Small intestine (tissue), 7 donors: ENCODE measurements at regions not wholly inside any gene's neighbourhood (a gene's known extent, or its start where the extent isn't known, plus 50 kb on each side); places are given as distances from the start of the nearest gene placed in this dataset.
A peak's percentile ranks its signal among the peaks of the same experiment; 100 is the strongest.

ENCODE experiments used
- DNase-seq, 2 donors: peaks; one replicate each; pipeline versions ENCODE4 v3.0.0 to v3.0.0-alpha.2; 2013
- FAIRE-seq: peaks from 2 replicates; lab custom pipeline; 2012; peaks lifted over from hg19 to GRCh38; lab: Jason Lieb, UNC
- H3K27ac ChIP-seq, 3 donors: one replicate each; pipeline ENCODE4 v1.5.1; 2013; ENCODE audit warnings: low read length in 2 of 3, mild to moderate bottlenecking in 2 of 3, control low read depth in 1 of 3, inconsistent platforms in 1 of 3, low read depth in 1 of 3, moderate library complexity in 1 of 3
- H3K27me3 ChIP-seq, 3 donors: one replicate each; pipeline ENCODE4 v1.6.1; 2013; ENCODE audit warnings: low read length in 3 of 3, inconsistent platforms in 1 of 3; ENCODE audit not compliant: control insufficient read depth in 3 of 3, insufficient read depth in 3 of 3
- H3K36me3 ChIP-seq, 3 donors: one replicate each; pipeline ENCODE4 v1.6.1; 2013; ENCODE audit warnings: low read length in 3 of 3, inconsistent platforms in 1 of 3, low read depth in 1 of 3, mild to moderate bottlenecking in 1 of 3, moderate library complexity in 1 of 3; ENCODE audit not compliant: control insufficient read depth in 3 of 3, insufficient read depth in 2 of 3
- H3K4me1 ChIP-seq, 3 donors: one replicate each; pipeline ENCODE4 v1.6.1; 2013; ENCODE audit warnings: low read length in 2 of 3, inconsistent platforms in 1 of 3, low read depth in 1 of 3, mild to moderate bottlenecking in 1 of 3, moderate library complexity in 1 of 3; ENCODE audit not compliant: control insufficient read depth in 3 of 3, insufficient read depth in 2 of 3
- H3K4me3 ChIP-seq, 3 donors: one replicate each; pipeline ENCODE4 v1.5.1; 2013; ENCODE audit warnings: low read length in 3 of 3, control low read depth in 1 of 3, inconsistent platforms in 1 of 3, low read depth in 1 of 3, mild to moderate bottlenecking in 1 of 3, moderate library complexity in 1 of 3
- H3K9me3 ChIP-seq, 2 donors: one replicate each; pipeline ENCODE4 v1.6.1; 2013; ENCODE audit warnings: low read depth in 1 of 2, low read length in 1 of 2; ENCODE audit not compliant: control insufficient read depth in 2 of 2, insufficient read depth in 1 of 2
- WGBS, 3 donors: extraction: QIAGEN DNeasy Blood & Tissue Kit; methylation state at CpG; one replicate each; pipeline ENCODE4 v1.1.7; 2013; 5-methylcytosine and 5-hydroxymethylcytosine counted together
- donor health status: healthy with polysubstance abuse.
- donor health status: control.
- donor health status: control.
- donor health status: Bipolar disorder and iron deficiency.
- donor health status: healthy.

GRCh38 chr5:73280821-73281746 is 108.1 kb downstream of the TMEM174 start:
- FAIRE-seq, result no peak
- H3K4me3 ChIP-seq, result no peak overlapping the region
- no peaks in the 10 kb centered on the region for H3K4me1 ChIP-seq
- peak in 1 of 2 donors; percentile 67 for DNase-seq
- H3K9me3 ChIP-seq, result peaks cover 0 to 1% of the 10 kb centered on the region in 2 donors
- no peaks in the 10 kb centered on the region for H3K36me3 ChIP-seq
- H3K27ac ChIP-seq, result no peak overlapping the region
- 29 to 43% (median 31%) methylated on average over 20 of the region's 20 CpGs for WGBS, 3 donors
- H3K27me3 ChIP-seq, result peaks cover 0 to 39% (median 3%) of the 10 kb centered on the region in 3 donors

DNA sequence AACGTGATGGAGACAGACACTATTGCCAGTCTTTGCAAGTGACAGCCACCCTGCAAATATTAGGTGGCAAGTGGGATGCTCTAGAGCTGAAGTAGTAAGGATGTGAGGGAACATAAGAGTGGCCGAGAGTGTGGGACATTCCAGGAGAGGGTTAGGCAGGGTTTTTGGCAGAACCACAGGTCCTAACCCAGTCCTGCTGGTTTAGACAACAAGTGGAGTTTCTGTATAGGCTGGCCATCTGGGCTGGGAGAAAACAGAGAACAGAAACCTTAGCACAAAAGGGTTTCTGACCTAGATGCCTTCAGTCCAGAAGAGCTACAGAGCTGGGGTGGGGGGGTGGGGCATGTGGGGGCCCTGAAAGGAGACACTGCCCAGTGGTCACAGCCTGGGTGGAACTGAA is 107.4 kb downstream of the TMEM174 start:
- DNase-seq (no peak), FAIRE-seq (no peak)
- Histone ChIP-seq H3K27ac (no peak overlapping the region), H3K9me3 (peaks cover 0 to 2% of the 10 kb centered on the region in 2 donors), H3K27me3 (peaks cover 0 to 43% (median 3%) of the 10 kb centered on the region in 3 donors), H3K4me3 (no peak overlapping the region), H3K36me3 (no peaks in the 10 kb centered on the region), H3K4me1 (no peaks in the 10 kb centered on the region)
- 70 to 77% (median 72%) methylated on average over 2 of the region's 2 CpGs for WGBS, 3 donors

GRCh38 chr5:73279805-73280204 is 106.8 kb downstream of the TMEM174 start:
- peaks cover 0 to 47% (median 5%) of the 10 kb centered on the region in 3 donors for H3K27me3 ChIP-seq
- DNase-seq, result no peak
- no peak for FAIRE-seq
- H3K9me3 ChIP-seq, result peaks cover 0 to 2% of the 10 kb centered on the region in 2 donors
- H3K36me3 ChIP-seq, result no peaks in the 10 kb centered on the region
- 61 to 73% (median 69%) methylated on average over 1 of the region's 1 CpG for WGBS, 3 donors
- no peak overlapping the region for H3K27ac ChIP-seq
- H3K4me1 ChIP-seq, result no peaks in the 10 kb centered on the region
- no peak overlapping the region for H3K4me3 ChIP-seq

DNA sequence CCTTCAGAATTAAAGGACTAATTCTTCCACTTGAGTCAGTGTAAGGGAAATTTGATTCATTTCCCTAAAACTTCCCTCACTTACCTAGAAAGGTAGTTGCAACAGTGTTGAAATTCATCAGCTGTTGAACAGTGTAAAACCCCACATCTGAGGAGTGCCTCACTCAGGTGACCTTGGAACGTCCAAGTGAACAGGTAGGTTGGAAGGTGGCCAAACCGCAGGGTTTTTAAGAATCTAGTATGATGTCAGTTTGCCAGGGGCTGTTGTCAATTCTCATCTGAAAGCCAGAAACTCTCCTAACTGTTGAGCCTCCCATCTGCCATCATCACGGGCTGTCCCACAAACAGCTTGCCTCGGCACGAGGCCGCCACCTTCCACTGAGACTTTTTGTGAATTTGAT is 105.7 kb downstream of the TMEM174 start:
- 48 to 78% (median 74%) methylated on average over 6 of the region's 6 CpGs for WGBS, 3 donors
- H3K27me3 ChIP-seq, result peaks cover 0 to 48% (median 2%) of the 10 kb centered on the region in 3 donors
- no peaks in the 10 kb centered on the region for H3K36me3 ChIP-seq
- peak in 1 of 2 donors; percentile 6 for DNase-seq
- FAIRE-seq, result no peak
- H3K9me3 ChIP-seq, result peaks cover 0 to 2% of the 10 kb centered on the region in 2 donors
- no peaks in the 10 kb centered on the region for H3K4me1 ChIP-seq
- H3K27ac ChIP-seq, result no peak overlapping the region
- no peak overlapping the region for H3K4me3 ChIP-seq

- peaks cover 0 to 41% (median 4%) of the 10 kb centered on the region in 3 donors for H3K27me3 ChIP-seq
- 64 to 78% (median 76%) methylated on average over 15 of the region's 15 CpGs for WGBS, 3 donors
- peaks cover 0 to 2% of the 10 kb centered on the region in 2 donors for H3K9me3 ChIP-seq
- no peaks in the 10 kb centered on the region for H3K36me3 ChIP-seq
- no peak overlapping the region for H3K4me3 ChIP-seq
- no peaks in the 10 kb centered on the region for H3K4me1 ChIP-seq
- DNase-seq, result no peak
- H3K27ac ChIP-seq, result no peak overlapping the region
- FAIRE-seq, result no peak
These were observed 102.1 kb downstream of the TMEM174 start for GRCh38 chr5:73274881-73275663.

DNA sequence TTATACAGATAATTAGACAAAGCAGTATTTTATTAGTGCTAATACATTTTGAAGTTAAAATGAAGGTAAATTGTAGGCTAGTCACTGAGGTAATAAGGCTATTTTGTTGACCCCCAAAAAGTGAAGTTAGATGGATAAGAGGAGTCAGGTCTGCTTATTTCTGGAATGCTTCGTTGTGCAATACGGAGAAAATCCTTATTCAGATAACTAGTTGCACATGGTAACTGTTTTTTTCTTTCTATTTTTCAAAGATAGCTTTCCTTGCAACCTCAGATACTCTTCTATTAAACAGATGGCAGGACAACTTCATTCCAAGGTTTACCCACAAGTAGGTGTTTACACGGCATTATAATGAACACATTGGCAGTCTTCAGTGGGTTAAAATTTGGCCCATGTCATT is 101.1 kb downstream of the TMEM174 start:
- Histone ChIP-seq H3K4me1 (no peaks in the 10 kb centered on the region), H3K27ac (no peak overlapping the region), H3K9me3 (peaks cover 0 to 2% of the 10 kb centered on the region in 2 donors), H3K36me3 (no peaks in the 10 kb centered on the region), H3K27me3 (peaks cover 0 to 40% (median 9%) of the 10 kb centered on the region in 3 donors), H3K4me3 (no peak overlapping the region)
- 90 to 94% (median 93%) methylated on average over 3 of the region's 3 CpGs for WGBS, 3 donors
- DNase-seq (no peak), FAIRE-seq (no peak)

- H3K27me3 ChIP-seq, result peaks cover 0 to 38% (median 11%) of the 10 kb centered on the region in 3 donors
- no peaks in the 10 kb centered on the region for H3K36me3 ChIP-seq
- WGBS, 3 donors, result 16 to 44% (median 27%) methylated on average over 6 of the region's 6 CpGs
- H3K4me3 ChIP-seq, result no peak overlapping the region
- no peak for FAIRE-seq
- peak; percentile 13 to 14 for DNase-seq
- H3K27ac ChIP-seq, result no peak overlapping the region
- peaks cover 0 to 2% of the 10 kb centered on the region in 2 donors for H3K9me3 ChIP-seq
- H3K4me1 ChIP-seq, result no peaks in the 10 kb centered on the region
These were observed 100.5 kb downstream of the TMEM174 start for GRCh38 chr5:73273379-73274050.

DNA sequence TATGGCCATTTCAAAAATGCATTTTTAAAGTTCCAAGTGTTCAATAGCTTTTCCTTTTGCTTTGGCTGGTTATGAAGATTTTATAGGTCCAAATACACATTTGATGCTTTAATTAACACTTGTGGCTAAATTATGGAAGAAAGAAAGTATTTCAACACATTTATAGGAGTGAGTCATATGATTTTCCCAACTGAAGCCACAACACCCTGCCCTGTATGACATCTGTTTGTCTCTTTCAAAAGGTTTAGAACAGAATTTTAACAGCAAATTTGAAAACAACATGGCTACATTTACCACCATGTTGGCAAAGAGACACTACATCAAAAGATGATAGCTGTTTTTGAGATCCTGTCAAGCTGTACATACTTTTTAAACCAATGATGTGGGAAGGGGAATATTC is 99.4 kb downstream of the TMEM174 start:
- DNase-seq (no peak), FAIRE-seq (no peak)
- Histone ChIP-seq H3K4me3 (no peak overlapping the region), H3K27ac (no peak overlapping the region), H3K27me3 (peaks cover 0 to 31% (median 11%) of the 10 kb centered on the region in 3 donors), H3K4me1 (no peaks in the 10 kb centered on the region), H3K9me3 (peaks cover 0 to 2% of the 10 kb centered on the region in 2 donors), H3K36me3 (no peaks in the 10 kb centered on the region)
